ENCODE measurements at regions not wholly inside any gene's neighbourhood (a gene's known extent, or its start where the extent isn't known, plus 50 kb on each side); places are given as distances from the start of the nearest gene placed in this dataset.

DNA sequence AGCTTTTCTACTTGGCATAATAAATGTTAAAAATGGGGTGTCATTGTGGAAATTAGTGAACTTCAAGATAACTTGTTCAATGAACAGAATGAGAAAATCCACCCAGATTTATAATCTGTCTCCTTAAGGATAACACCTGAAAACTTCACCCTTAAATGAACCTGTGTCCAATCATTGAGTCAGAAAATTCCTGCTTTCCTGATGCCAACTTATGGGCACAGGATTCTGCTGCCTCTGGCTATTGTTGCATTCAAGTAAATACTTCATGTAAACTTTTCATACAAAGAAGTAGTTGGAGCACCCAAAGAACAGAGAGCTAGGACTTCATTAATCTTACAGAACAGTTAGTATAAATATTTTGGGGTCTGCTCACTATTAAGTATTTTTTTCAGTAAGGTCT is 98.9 kb upstream of the PLEKHA5 start:
- no peaks in the 10 kb centered on the region for H4K20me1 ChIP-seq (ENCODE audit: low read depth, low read length)
- no peaks in the 10 kb centered on the region for H3K36me3 ChIP-seq (ENCODE audit: low read length)
- peaks cover 7% of the 10 kb centered on the region; the same call in 1 of the 2 replicates for H3K9me3 ChIP-seq (ENCODE audit: insufficient read depth, low read length)
- H3K27me3 ChIP-seq (ENCODE audit: low read length): no peaks in the 10 kb centered on the region
- H2AFZ ChIP-seq (ENCODE audit: low read depth, low read length, severe bottlenecking): no peak overlapping the region
- no peak overlapping the region for H3K4me3 ChIP-seq (ENCODE audit: insufficient read depth, low read length, poor library complexity, severe bottlenecking)
- no peak overlapping the region for H3K4me2 ChIP-seq (ENCODE audit: low read depth, low read length, poor library complexity, severe bottlenecking)
- H3K27ac ChIP-seq (ENCODE audit: low read depth, low read length): no peak overlapping the region
- TF ChIP-seq EZH2phosphoT487 (conservative IDR thresholded peaks at IDR 0.05; ENCODE audit: low read length) (no peak), CTCF (IDR thresholded peaks at IDR 0.05; ENCODE audit: insufficient read depth, low read length, poor library complexity, severe bottlenecking) (no peak)
- no peaks in the 10 kb centered on the region for H3F3A ChIP-seq (ENCODE audit: insufficient read depth)
- no peaks in the 10 kb centered on the region for H3K9me2 ChIP-seq (replicated peaks; ENCODE audit: insufficient read depth, low read length)
- no peak overlapping the region for H3K9ac ChIP-seq (ENCODE audit: low read length)
- no peaks in the 10 kb centered on the region for H3K79me2 ChIP-seq (ENCODE audit: insufficient read depth, low read length)

- H4K20me1 ChIP-seq (ENCODE audit: low read depth, low read length): no peaks in the 10 kb centered on the region
- H3K27ac ChIP-seq (ENCODE audit: low read depth, low read length): no peak overlapping the region
- H3K27me3 ChIP-seq (ENCODE audit: low read length): no peaks in the 10 kb centered on the region
- H3K9me2 ChIP-seq (replicated peaks; ENCODE audit: insufficient read depth, low read length): no peaks in the 10 kb centered on the region
- H2AFZ ChIP-seq (ENCODE audit: low read depth, low read length, severe bottlenecking): no peak overlapping the region
- no peaks in the 10 kb centered on the region for H3K36me3 ChIP-seq (ENCODE audit: low read length)
- H3K4me3 ChIP-seq (ENCODE audit: insufficient read depth, low read length, poor library complexity, severe bottlenecking): no peak overlapping the region
- H3K9me3 ChIP-seq (ENCODE audit: insufficient read depth, low read length): peaks cover 7% of the 10 kb centered on the region; the same call in 1 of the 2 replicates
- H3K4me2 ChIP-seq (ENCODE audit: low read depth, low read length, poor library complexity, severe bottlenecking): no peak overlapping the region
- no peaks in the 10 kb centered on the region for H3F3A ChIP-seq (ENCODE audit: insufficient read depth)
- TF ChIP-seq EZH2phosphoT487 (conservative IDR thresholded peaks at IDR 0.05; ENCODE audit: low read length) (no peak), CTCF (IDR thresholded peaks at IDR 0.05; ENCODE audit: insufficient read depth, low read length, poor library complexity, severe bottlenecking) (no peak)
- H3K79me2 ChIP-seq (ENCODE audit: insufficient read depth, low read length): no peaks in the 10 kb centered on the region
- no peak overlapping the region for H3K9ac ChIP-seq (ENCODE audit: low read length)
These were observed 98.5 kb upstream of the PLEKHA5 start for GRCh38 chr12:19031032-19031431.

DNA sequence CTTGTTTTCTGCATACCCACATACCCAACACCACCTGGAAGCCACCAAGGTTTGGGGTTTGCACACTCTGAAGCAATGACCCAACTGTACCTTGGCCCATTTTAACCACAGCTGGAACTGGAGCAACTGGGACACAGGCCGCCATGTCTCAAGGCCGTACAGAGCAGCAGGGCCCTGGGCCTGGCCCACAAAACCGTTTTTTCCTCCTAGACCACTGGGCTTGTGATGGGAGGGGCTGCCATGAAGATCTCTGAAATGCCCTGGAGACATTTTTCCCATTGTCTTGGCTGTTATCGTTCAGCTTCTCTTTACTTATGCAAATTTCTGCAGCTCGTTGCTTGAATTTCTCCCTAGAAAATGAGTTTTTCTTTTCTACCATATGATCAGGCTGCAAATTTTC is 96.7 kb upstream of the PLEKHA5 start:
- Histone ChIP-seq H3K36me3 (ENCODE audit: low read length) (no peaks in the 10 kb centered on the region), H3K4me3 (ENCODE audit: insufficient read depth, low read length, poor library complexity, severe bottlenecking) (no peak overlapping the region), H3K79me2 (ENCODE audit: insufficient read depth, low read length) (no peaks in the 10 kb centered on the region), H4K20me1 (ENCODE audit: low read depth, low read length) (no peaks in the 10 kb centered on the region), H3K27ac (ENCODE audit: low read depth, low read length) (no peak overlapping the region), H3K9me2 (replicated peaks; ENCODE audit: insufficient read depth, low read length) (no peaks in the 10 kb centered on the region), H3K27me3 (ENCODE audit: low read length) (no peaks in the 10 kb centered on the region), H3K4me2 (ENCODE audit: low read depth, low read length, poor library complexity, severe bottlenecking) (no peak overlapping the region), H3F3A (ENCODE audit: insufficient read depth) (no peaks in the 10 kb centered on the region), H2AFZ (ENCODE audit: low read depth, low read length, severe bottlenecking) (no peak overlapping the region), H3K9ac (ENCODE audit: low read length) (no peak overlapping the region), H3K9me3 (ENCODE audit: insufficient read depth, low read length) (peaks cover 7% of the 10 kb centered on the region; the same call in 1 of the 2 replicates)
- TF ChIP-seq CTCF (IDR thresholded peaks at IDR 0.05; ENCODE audit: insufficient read depth, low read length, poor library complexity, severe bottlenecking) (no peak), EZH2phosphoT487 (conservative IDR thresholded peaks at IDR 0.05; ENCODE audit: low read length) (no peak)

All from SU-DHL-6 (cell line).